NCI-H1694 treated with DMSO at 0.1 percent for 48 hours (cell line): ENCODE measurements at regions not wholly inside any gene's neighbourhood (a gene's known extent, or its start where the extent isn't known, plus 50 kb on each side); places are given as distances from the start of the nearest gene placed in this dataset.
"Not testable (repeated sequence)": the region's sequence is repeated elsewhere in the genome, so short reads cannot be mapped to it uniquely, and the experiment has no call there.

Source experiments
- DNase-seq: peaks from one replicate; lab custom pipeline; 2025; lab: John Stamatoyannopoulos, UW

GRCh38 chr3:82761858-82762257 lies 1000.4 kb upstream of the GBE1 start:
- DNase-seq = no peak

- no peak for DNase-seq
These were observed 984.1 kb upstream of the GBE1 start for GRCh38 chr3:82745544-82745943.

- DNase-seq = no peak
These were observed 981.8 kb upstream of the GBE1 start for GRCh38 chr3:82743196-82743595.

GRCh38 chr3:82741346-82741745 lies 979.9 kb upstream of the GBE1 start:
- DNase-seq = no peak

GRCh38 chr3:82739390-82739789 lies 977.9 kb upstream of the GBE1 start:
- DNase-seq = no peak

GRCh38 chr3:82736696-82737277 lies 975.3 kb upstream of the GBE1 start:
- DNase-seq = no peak

GRCh38 chr3:82715091-82715856 lies 953.8 kb upstream of the GBE1 start:
- DNase-seq = no peak

- DNase-seq = no peak
These were observed 945.6 kb upstream of the GBE1 start for GRCh38 chr3:82707035-82707434.

GRCh38 chr3:82685761-82686160 lies 924.3 kb upstream of the GBE1 start:
- DNase-seq = no peak

GRCh38 chr3:82676356-82677026 lies 915.0 kb upstream of the GBE1 start:
- DNase-seq = no peak

- no peak for DNase-seq
These were observed 911.5 kb upstream of the GBE1 start for GRCh38 chr3:82672966-82673365.

- DNase-seq = no peak
These were observed 910.0 kb upstream of the GBE1 start for GRCh38 chr3:82671466-82671865.

- no peak for DNase-seq
These were observed 893.3 kb upstream of the GBE1 start for GRCh38 chr3:82654708-82655107.

- DNase-seq = no peak
These were observed 882.5 kb upstream of the GBE1 start for GRCh38 chr3:82643948-82644347.

GRCh38 chr3:82641701-82642100 lies 880.3 kb upstream of the GBE1 start:
- no peak for DNase-seq

- no peak for DNase-seq
These were observed 878.8 kb upstream of the GBE1 start for GRCh38 chr3:82640254-82640653.

GRCh38 chr3:82637574-82637973 lies 876.1 kb upstream of the GBE1 start:
- no peak for DNase-seq

GRCh38 chr3:82636177-82636576 lies 874.7 kb upstream of the GBE1 start:
- no peak for DNase-seq

GRCh38 chr3:82633319-82633718 lies 871.9 kb upstream of the GBE1 start:
- no peak for DNase-seq

GRCh38 chr3:82629937-82630336 lies 868.5 kb upstream of the GBE1 start:
- DNase-seq = no peak

GRCh38 chr3:82628385-82629014 lies 867.1 kb upstream of the GBE1 start:
- DNase-seq = no peak

GRCh38 chr3:82627733-82628132 lies 866.3 kb upstream of the GBE1 start:
- no peak for DNase-seq

GRCh38 chr3:82620744-82621143 lies 859.3 kb upstream of the GBE1 start:
- not testable (repeated sequence) for DNase-seq
